ENCODE measurements at regions not wholly inside any gene's neighbourhood (a gene's known extent, or its start where the extent isn't known, plus 50 kb on each side); places are given as distances from the start of the nearest gene placed in this dataset.
"Not testable (repeated sequence)": the region's sequence is repeated elsewhere in the genome, so short reads cannot be mapped to it uniquely, and the experiment has no call there.

GRCh38 chr7:114181280-114181679, 233.3 kb upstream of the FOXP2 start:
- DNase-seq (ENCODE audit: low read depth, low spot score), result no peak

GRCh38 chr7:114180556-114181266, 233.9 kb upstream of the FOXP2 start:
- DNase-seq (ENCODE audit: low read depth, low spot score), result no peak

DNA sequence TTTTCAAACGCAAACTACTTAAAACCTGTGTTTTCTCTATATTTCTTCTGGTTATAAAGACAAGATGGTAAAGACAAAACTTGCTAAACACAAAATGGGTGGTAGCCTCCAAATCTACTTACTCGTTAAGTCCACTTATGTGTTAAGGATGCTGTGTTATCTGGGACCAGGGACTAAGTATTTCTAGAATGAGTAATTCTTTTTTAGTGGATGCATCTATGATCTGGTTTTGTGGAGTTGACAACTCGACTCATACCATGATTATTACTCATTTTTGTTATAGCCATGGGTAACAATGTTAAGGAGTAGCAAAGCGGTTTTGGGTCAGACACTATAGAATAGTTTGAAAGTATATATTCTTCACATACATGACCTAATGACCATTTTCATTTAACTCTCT, 239.5 kb upstream of the FOXP2 start:
- no peak for DNase-seq (ENCODE audit: low read depth, low spot score)

DNA sequence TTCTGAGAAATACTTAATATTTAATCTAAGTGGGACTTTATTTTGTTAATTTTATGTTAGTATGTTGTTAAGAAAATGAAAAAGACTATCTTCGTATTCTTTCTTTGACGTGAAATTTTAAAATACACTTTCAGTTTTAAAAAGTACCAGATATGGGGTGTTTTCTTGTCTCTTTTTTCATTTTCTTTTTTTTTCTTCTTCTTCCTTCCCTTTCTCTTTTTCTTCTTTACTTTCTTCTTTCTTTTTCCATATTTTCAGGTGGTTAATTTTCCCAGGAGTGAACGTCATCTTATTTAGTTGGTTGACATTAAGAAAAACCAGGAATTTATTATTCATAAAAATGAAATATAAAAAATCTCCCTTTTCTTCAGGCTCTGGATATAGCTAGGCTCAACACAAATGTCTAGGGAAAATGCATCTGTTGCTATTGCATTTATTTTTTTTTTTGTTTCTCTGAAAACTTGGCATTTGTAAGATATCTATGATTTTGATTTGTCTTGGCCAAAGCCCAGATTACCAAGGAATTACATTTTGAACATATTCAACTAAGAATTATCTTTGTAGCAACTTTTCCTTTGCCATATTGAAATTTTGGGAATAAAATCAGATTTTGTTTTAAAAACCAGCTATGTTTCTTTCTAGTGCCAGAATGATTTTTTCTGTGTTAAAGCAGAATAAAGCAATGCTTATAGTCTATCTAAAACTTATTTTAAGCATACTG, 241.3 kb upstream of the FOXP2 start:
- DNase-seq (ENCODE audit: low read depth, low spot score), result no peak

DNA sequence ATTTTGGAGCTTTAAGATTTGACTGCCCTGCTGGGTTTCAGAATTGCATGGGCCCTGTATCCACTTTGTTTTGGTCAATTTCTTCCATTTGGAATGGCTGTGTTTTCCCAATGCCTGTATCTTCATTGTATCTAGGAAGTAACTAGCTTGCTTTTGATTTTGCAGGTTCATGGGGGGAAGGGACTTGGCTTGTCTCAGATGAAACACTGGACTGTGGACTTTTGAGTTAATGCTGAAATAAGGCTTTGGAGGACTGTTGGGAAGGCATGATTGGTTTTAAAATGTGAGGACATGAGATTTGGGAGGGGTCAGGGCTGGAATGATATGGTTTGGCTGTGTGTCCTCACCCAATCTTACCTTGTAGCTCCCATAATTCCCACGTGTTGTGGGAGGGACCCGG, 245.2 kb upstream of the FOXP2 start:
- DNase-seq (ENCODE audit: low read depth, low spot score), result not testable (repeated sequence)

DNA sequence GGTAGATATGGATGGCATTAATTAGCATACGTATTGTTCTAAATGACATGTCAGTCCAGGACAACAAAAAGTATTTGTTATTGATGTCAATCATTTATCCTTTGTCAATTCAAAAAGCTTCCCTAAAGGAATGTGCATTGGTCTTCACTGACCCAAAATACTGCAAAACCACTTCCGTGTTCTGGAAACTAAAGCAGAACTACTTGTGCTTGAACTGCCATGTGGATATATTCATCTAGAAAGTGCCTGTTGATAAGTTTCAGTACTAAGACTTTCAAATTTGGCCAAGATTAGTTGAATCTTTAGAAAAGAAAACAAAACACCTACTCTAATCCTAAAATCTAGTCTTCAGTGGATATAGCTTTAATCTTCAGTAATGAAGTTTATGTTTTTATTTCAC, 242.1 kb upstream of the PPP1R3A start:
- no peak for DNase-seq (ENCODE audit: low read depth, low spot score)

GRCh38 chr7:114158854-114159253, 240.0 kb upstream of the PPP1R3A start:
- no peak for DNase-seq (ENCODE audit: low read depth, low spot score)

- DNase-seq (ENCODE audit: low read depth, low spot score), result no peak
These were observed 239.5 kb upstream of the PPP1R3A start for GRCh38 chr7:114158275-114158674.

GRCh38 chr7:114156178-114156577, 237.4 kb upstream of the PPP1R3A start:
- no peak for DNase-seq (ENCODE audit: low read depth, low spot score)

DNA sequence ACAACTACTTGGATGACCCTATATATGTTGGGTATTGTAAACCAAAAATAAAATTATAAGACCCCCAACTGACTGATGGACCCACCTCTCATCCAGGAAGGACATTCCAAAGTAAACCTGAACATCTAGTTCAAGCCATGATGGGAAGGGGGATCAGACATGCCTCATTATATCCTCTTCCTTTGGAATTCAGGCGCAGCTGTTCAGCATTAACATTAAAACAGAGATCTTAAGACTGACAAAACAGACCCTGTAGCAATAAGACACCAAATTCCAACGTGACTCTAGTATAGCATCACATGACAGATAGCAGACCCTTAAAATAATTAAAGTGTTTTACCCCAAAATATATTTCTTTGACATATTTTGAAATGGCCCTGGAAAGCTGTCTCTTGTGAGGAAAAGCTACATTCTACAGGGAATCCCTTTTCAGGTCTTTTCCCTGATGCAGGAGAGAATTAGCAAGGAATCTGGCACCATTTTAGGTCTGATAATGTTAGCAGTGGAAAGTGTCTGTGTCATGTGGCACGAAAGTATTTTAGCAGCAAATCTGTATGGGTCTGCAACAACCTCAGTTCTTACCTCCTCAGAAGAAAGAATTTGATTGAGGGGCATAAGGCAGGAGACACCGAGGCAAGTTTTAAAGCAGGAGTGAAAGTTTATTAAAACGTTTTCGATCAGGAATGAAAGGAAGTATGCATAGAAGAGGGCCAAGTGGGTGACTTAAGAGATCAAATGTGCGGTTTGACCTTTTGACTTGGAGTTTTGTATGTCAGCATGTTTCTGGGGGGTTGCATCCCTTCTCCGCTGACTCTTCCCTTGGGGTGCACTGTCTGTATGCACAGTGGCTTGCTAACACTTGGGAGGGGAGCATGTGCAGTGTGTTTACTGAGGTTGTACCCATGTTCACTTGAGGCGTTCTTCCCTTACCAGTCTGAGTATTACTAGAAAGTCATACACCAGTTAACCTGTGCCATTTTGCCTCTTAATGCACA, 236.6 kb upstream of the PPP1R3A start:
- no peak for DNase-seq (ENCODE audit: low read depth, low spot score)

GRCh38 chr7:114153700-114154099, 234.9 kb upstream of the PPP1R3A start:
- no peak for DNase-seq (ENCODE audit: low read depth, low spot score)

- DNase-seq (ENCODE audit: low read depth, low spot score), result no peak
These were observed 233.6 kb upstream of the PPP1R3A start for GRCh38 chr7:114152314-114152938.

- no peak for DNase-seq (ENCODE audit: low read depth, low spot score)
These were observed 233.0 kb upstream of the PPP1R3A start for GRCh38 chr7:114151777-114152176.

DNA sequence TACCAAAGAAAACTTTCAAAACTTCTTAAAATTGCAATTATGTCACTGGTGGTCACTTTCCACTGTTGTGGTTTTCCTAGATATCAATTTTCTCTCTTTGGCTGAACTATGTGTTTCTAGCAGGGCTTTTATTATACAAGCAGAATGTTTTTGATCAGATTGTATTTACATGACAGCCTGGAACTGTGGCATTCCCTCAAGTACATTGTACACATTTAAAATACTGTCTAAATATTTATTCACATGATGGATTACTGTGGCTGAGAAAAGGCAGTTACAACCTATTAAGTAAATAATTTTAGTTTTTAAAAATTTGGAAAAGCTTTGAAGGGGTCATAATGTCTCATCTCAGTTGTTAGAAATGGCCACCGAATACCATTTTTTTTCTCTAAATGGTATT, 231.9 kb upstream of the PPP1R3A start:
- no peak for DNase-seq (ENCODE audit: low read depth, low spot score)

DNA sequence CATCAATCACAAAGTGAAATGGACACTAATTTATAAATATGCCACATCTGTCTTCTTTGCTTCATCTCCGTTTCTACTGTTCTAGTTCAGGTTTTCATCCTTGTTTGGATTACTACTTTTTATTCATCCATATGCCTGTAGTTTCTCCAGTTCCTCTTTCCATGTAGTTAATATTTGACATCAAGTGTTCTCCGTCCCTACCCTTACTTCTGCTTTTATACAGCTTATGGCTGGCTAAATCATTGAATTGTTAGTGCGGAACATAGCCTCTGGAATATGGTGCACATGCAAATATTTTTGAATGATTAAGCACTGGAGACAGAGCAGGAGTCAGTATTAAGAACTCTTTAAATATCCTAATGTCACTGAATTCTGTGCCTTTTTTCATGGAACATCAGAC, 230.0 kb upstream of the PPP1R3A start:
- DNase-seq (ENCODE audit: low read depth, low spot score), result no peak

DNA sequence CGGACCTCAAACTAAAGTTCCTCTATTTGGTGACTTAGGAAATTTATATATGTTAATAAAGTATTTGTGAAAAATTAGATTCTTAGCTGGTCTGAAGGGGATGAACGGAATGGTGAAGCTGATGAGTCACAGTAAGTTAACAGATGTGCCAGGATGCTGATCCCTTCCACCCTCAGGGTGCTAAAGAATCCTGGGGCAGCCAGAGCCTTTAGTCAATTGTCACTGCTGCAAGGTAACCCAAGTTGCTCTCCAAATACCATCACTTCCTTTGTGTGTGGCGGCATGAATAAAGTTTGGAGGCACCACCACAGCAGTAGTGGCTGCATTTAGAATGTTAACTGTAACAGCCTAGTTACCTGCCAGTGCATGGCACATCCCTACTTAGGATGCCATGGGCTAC, 222.6 kb upstream of the PPP1R3A start:
- DNase-seq (ENCODE audit: low read depth, low spot score), result no peak

DNA sequence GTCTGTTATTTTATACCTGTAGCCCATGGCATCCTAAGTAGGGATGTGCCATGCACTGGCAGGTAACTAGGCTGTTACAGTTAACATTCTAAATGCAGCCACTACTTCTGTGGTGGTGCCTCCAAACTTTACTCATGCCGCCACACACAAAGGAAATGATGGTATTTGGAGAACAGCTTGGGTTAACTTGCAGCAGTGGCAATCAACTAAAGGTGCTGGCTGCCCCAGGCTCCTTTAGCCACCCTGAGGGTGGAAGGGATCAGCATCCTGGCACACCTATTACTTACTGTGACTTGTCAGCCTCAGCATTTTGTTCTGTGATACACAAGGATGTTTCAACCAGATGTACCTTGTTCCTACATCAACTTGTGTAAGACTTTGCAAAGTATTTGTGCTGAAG, 221.8 kb upstream of the PPP1R3A start:
- DNase-seq (ENCODE audit: low read depth, low spot score), result no peak

GRCh38 chr7:114139690-114140089, 220.9 kb upstream of the PPP1R3A start:
- not testable (repeated sequence) for DNase-seq (ENCODE audit: low read depth, low spot score)

GRCh38 chr7:114138587-114138986, 219.8 kb upstream of the PPP1R3A start:
- DNase-seq (ENCODE audit: low read depth, low spot score), result no peak

- DNase-seq (ENCODE audit: low read depth, low spot score), result no peak
These were observed 214.9 kb upstream of the PPP1R3A start for GRCh38 chr7:114133717-114134116.

DNA sequence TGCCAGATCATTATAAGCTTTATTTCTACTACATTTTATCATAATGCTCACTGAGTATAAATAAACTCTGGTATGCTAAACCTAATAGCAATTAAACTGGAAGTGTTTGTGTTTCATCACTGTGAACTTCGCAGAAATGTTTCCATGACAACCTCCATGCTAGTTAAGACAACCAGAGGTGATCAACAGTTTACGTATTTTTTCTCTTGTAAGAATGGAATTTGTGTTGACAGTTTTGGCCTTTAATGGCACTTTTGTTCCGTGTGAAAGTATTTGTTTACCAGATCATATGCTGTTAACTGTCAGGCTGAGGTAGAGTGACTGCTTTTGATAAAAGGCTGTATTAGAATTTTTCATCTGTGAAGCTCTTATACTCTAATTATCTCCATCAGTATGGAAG, 212.1 kb upstream of the PPP1R3A start:
- DNase-seq (ENCODE audit: low read depth, low spot score), result no peak

DNA sequence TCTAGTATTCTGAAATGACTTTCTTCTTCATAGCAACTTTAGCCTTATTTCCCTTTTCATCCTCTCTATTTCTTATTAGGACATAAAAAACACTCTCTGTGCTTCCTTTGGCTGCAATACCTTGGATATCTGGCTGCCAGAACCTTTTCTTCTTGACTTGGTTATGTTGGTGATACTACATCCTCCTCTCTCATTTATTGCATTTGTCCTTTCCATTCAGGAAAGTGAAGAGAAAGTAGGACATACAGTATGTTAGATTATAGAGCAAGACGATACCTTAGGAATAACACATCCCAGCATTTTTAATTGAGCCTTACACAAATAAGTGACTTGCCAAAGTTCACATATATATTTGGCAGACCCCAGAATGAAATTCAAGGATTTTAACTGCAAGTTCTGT, 210.1 kb upstream of the PPP1R3A start:
- no peak for DNase-seq (ENCODE audit: low read depth, low spot score)
